HepG2 (cell line): ENCODE measurements at regions not wholly inside any gene's neighbourhood (a gene's known extent, or its start where the extent isn't known, plus 50 kb on each side); places are given as distances from the start of the nearest gene placed in this dataset.

Source experiments
- NFIC ChIP-seq: IDR thresholded peaks from 2 replicates; pipeline ENCODE4 v1.6.1; 2012; ENCODE audit warnings: mild to moderate bottlenecking, low read length, inconsistent platforms
- NONO ChIP-seq, 2 experiments: fragments of 450-650 bp in 1 of 2; sonication (generic) in 1 of 2; formaldehyde crosslinking in 1 of 2; IDR thresholded peaks in 1 of 2; conservative IDR thresholded peaks in 1 of 2; 2 replicates each; pipeline versions ENCODE4 v1.6.1 to v1.8.0; 2017 to 2022; ENCODE audit warnings: mild to moderate bottlenecking in 1 of 2, missing genetic modification reagents in 1 of 2, moderate library complexity in 1 of 2
- RAD21 ChIP-seq: fragments of 450-650 bp; formaldehyde crosslinking; IDR thresholded peaks from 2 replicates; pipeline ENCODE4 v1.5.0; 2020; ENCODE audit warnings: mild to moderate bottlenecking
- SRF ChIP-seq: IDR thresholded peaks from 2 replicates; pipeline ENCODE4 v1.6.1; 2011; ENCODE audit warnings: mild to moderate bottlenecking, low read depth, low read length, moderate library complexity
- STAT5B ChIP-seq: sonication (generic); formaldehyde crosslinking; IDR thresholded peaks from 2 replicates; pipeline ENCODE4 v1.4.0; 2020; ENCODE audit warnings: missing genetic modification reagents
- TGIF2 ChIP-seq: IDR thresholded peaks from 2 replicates; pipeline ENCODE4 v1.6.1; 2016; ENCODE audit warnings: control low read depth, missing compliant biosample characterization
- ZC3H13 ChIP-seq: sonication (generic); formaldehyde crosslinking; IDR thresholded peaks from 2 replicates; pipeline ENCODE4 v1.8.1; 2023; ENCODE audit warnings: mild to moderate bottlenecking, missing genetic modification reagents, moderate library complexity
- ZIK1 ChIP-seq: sonication (generic); formaldehyde crosslinking; IDR thresholded peaks from 2 replicates; pipeline ENCODE4 v1.5.0; 2020; ENCODE audit warnings: mild to moderate bottlenecking, low read depth, missing genetic modification reagents, borderline replicate concordance
- ZNF543 ChIP-seq: sonication (generic); formaldehyde crosslinking; IDR thresholded peaks from 2 replicates; pipeline ENCODE4 v1.4.0; 2020; ENCODE audit warnings: mild to moderate bottlenecking, missing genetic modification reagents
- ZNF577 ChIP-seq: sonication (generic); formaldehyde crosslinking; IDR thresholded peaks from 2 replicates; pipeline ENCODE4 v1.4.0; 2020; ENCODE audit warnings: mild to moderate bottlenecking, low read depth, missing genetic modification reagents, borderline replicate concordance
- TF ChIP-seq, protein P1 (sequence below): sonication (generic); formaldehyde crosslinking; IDR thresholded peaks from 2 replicates; pipeline ENCODE4 v1.8.1; 2022; ENCODE audit warnings: low read depth, mild to moderate bottlenecking, missing genetic modification reagents
- TF ChIP-seq, protein P2 (sequence below): sonication (generic); formaldehyde crosslinking; IDR thresholded peaks from 2 replicates; pipeline ENCODE4 v1.8.0; 2022; ENCODE audit warnings: mild to moderate bottlenecking, missing genetic modification reagents; ENCODE audit not compliant: insufficient replicate concordance
- TF ChIP-seq, protein P3 (sequence below): sonication (generic); formaldehyde crosslinking; IDR thresholded peaks from 2 replicates; pipeline ENCODE4 v1.4.0; 2020; ENCODE audit warnings: mild to moderate bottlenecking, missing genetic modification reagents
- TF ChIP-seq, protein P4 (sequence below): sonication (generic); formaldehyde crosslinking; IDR thresholded peaks from 2 replicates; pipeline ENCODE4 v1.5.1; 2020; ENCODE audit warnings: mild to moderate bottlenecking, missing genetic modification reagents, moderate library complexity

DNA sequence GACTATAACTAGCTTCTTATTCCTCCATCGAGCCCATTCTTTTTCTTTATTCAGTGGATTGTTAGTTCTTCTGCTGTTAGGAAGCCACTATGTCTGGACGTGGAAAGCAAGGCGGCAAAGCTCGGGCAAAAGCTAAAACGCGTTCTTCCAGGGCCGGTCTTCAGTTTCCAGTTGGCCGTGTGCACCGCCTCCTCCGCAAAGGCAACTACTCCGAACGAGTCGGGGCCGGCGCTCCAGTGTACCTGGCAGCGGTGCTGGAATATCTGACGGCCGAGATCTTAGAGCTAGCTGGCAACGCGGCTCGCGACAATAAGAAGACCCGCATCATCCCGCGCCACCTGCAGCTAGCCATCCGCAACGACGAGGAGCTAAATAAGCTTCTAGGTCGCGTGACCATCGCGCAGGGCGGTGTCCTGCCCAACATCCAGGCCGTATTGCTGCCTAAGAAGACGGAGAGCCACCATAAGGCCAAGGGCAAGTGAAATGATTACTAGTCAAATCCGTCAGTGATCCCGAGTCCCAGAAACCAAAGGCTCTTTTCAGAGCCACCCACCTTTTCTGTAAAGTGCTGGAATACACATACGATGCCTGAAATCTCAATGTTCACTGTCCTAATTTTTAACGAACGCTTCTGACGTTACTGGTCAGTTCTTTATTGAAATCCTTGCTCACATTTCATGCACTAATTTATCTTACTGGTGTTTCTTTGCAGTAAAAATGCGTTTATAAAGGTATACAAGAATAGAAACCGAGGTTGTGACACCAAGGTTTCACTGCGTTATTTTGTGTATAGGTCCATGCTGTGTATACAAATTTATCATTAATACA lies 129.9 kb downstream of the HFE start (continued):
- TF ChIP-seq, protein P1, sequence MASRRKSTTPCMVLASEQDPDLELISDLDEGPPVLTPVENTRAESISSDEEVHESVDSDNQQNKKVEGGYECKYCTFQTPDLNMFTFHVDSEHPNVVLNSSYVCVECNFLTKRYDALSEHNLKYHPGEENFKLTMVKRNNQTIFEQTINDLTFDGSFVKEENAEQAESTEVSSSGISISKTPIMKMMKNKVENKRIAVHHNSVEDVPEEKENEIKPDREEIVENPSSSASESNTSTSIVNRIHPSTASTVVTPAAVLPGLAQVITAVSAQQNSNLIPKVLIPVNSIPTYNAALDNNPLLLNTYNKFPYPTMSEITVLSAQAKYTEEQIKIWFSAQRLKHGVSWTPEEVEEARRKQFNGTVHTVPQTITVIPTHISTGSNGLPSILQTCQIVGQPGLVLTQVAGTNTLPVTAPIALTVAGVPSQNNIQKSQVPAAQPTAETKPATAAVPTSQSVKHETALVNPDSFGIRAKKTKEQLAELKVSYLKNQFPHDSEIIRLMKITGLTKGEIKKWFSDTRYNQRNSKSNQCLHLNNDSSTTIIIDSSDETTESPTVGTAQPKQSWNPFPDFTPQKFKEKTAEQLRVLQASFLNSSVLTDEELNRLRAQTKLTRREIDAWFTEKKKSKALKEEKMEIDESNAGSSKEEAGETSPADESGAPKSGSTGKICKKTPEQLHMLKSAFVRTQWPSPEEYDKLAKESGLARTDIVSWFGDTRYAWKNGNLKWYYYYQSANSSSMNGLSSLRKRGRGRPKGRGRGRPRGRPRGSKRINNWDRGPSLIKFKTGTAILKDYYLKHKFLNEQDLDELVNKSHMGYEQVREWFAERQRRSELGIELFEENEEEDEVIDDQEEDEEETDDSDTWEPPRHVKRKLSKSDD (CRISPR knock-in tag): peak; percentile 84; the same call in 1 of the 2 replicates
- TF ChIP-seq TGIF2 (no peak; the same call in 1 of the 2 replicates), SRF (no peak), ZIK1 (CRISPR knock-in tag) (no peak), ZC3H13 (CRISPR knock-in tag) (peak; percentile 63; the same call in 1 of the 2 replicates), ZNF577 (CRISPR knock-in tag) (no peak), NFIC (peak; percentile 73; the same call in 1 of the 2 replicates), NONO (IDR thresholded peaks at IDR 0.05) (no peak), NONO (CRISPR knock-in tag; conservative IDR thresholded peaks at IDR 0.05) (peak; percentile 10; the same call in 1 of the 2 replicates), RAD21 (CRISPR knock-in tag) (peak; percentile 60; the same call in 1 of the 2 replicates), STAT5B (CRISPR knock-in tag) (no peak), ZNF543 (CRISPR knock-in tag) (no peak)
- TF ChIP-seq, protein P2, sequence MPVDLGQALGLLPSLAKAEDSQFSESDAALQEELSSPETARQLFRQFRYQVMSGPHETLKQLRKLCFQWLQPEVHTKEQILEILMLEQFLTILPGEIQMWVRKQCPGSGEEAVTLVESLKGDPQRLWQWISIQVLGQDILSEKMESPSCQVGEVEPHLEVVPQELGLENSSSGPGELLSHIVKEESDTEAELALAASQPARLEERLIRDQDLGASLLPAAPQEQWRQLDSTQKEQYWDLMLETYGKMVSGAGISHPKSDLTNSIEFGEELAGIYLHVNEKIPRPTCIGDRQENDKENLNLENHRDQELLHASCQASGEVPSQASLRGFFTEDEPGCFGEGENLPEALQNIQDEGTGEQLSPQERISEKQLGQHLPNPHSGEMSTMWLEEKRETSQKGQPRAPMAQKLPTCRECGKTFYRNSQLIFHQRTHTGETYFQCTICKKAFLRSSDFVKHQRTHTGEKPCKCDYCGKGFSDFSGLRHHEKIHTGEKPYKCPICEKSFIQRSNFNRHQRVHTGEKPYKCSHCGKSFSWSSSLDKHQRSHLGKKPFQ (CRISPR knock-in tag): peak; percentile 93
- TF ChIP-seq, protein P3, sequence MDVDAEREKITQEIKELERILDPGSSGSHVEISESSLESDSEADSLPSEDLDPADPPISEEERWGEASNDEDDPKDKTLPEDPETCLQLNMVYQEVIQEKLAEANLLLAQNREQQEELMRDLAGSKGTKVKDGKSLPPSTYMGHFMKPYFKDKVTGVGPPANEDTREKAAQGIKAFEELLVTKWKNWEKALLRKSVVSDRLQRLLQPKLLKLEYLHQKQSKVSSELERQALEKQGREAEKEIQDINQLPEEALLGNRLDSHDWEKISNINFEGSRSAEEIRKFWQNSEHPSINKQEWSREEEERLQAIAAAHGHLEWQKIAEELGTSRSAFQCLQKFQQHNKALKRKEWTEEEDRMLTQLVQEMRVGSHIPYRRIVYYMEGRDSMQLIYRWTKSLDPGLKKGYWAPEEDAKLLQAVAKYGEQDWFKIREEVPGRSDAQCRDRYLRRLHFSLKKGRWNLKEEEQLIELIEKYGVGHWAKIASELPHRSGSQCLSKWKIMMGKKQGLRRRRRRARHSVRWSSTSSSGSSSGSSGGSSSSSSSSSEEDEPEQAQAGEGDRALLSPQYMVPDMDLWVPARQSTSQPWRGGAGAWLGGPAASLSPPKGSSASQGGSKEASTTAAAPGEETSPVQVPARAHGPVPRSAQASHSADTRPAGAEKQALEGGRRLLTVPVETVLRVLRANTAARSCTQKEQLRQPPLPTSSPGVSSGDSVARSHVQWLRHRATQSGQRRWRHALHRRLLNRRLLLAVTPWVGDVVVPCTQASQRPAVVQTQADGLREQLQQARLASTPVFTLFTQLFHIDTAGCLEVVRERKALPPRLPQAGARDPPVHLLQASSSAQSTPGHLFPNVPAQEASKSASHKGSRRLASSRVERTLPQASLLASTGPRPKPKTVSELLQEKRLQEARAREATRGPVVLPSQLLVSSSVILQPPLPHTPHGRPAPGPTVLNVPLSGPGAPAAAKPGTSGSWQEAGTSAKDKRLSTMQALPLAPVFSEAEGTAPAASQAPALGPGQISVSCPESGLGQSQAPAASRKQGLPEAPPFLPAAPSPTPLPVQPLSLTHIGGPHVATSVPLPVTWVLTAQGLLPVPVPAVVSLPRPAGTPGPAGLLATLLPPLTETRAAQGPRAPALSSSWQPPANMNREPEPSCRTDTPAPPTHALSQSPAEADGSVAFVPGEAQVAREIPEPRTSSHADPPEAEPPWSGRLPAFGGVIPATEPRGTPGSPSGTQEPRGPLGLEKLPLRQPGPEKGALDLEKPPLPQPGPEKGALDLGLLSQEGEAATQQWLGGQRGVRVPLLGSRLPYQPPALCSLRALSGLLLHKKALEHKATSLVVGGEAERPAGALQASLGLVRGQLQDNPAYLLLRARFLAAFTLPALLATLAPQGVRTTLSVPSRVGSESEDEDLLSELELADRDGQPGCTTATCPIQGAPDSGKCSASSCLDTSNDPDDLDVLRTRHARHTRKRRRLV: no peak; the same call in none of the 2 replicates
- TF ChIP-seq, protein P4, sequence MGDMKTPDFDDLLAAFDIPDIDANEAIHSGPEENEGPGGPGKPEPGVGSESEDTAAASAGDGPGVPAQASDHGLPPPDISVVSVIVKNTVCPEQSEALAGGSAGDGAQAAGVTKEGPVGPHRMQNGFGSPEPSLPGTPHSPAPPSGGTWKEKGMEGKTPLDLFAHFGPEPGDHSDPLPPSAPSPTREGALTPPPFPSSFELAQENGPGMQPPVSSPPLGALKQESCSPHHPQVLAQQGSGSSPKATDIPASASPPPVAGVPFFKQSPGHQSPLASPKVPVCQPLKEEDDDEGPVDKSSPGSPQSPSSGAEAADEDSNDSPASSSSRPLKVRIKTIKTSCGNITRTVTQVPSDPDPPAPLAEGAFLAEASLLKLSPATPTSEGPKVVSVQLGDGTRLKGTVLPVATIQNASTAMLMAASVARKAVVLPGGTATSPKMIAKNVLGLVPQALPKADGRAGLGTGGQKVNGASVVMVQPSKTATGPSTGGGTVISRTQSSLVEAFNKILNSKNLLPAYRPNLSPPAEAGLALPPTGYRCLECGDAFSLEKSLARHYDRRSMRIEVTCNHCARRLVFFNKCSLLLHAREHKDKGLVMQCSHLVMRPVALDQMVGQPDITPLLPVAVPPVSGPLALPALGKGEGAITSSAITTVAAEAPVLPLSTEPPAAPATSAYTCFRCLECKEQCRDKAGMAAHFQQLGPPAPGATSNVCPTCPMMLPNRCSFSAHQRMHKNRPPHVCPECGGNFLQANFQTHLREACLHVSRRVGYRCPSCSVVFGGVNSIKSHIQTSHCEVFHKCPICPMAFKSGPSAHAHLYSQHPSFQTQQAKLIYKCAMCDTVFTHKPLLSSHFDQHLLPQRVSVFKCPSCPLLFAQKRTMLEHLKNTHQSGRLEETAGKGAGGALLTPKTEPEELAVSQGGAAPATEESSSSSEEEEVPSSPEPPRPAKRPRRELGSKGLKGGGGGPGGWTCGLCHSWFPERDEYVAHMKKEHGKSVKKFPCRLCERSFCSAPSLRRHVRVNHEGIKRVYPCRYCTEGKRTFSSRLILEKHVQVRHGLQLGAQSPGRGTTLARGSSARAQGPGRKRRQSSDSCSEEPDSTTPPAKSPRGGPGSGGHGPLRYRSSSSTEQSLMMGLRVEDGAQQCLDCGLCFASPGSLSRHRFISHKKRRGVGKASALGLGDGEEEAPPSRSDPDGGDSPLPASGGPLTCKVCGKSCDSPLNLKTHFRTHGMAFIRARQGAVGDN (CRISPR knock-in tag): peak; percentile 72
